Right lung (tissue), 2 donors: ENCODE measurements at regions not wholly inside any gene's neighbourhood (a gene's known extent, or its start where the extent isn't known, plus 50 kb on each side); places are given as distances from the start of the nearest gene placed in this dataset.

ENCODE experiments used
- DNase-seq, 2 donors: peaks; one replicate each; pipeline ENCODE4 v3.0.0-alpha.2; 2013

DNA sequence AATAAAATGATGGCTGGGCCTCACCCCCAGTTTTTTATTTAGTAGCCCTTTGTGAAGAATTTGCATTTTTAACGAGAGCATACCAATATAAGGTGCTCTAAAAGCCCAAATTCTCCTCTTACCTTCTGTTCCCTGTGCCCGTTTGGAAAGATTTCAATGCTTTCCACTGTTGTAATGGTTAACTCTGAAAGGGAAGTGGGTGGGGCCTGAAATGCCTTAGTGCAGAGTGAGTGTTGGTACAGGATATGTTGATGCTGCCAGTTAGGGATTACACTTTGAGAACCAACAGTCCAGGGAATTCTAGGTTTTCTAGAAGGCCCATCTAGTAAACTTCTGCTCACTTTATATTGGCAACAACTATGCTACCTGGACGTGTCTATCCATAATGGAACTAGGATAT lies 562.7 kb upstream of the NRSN1 start:
- DNase-seq = no peak

DNA sequence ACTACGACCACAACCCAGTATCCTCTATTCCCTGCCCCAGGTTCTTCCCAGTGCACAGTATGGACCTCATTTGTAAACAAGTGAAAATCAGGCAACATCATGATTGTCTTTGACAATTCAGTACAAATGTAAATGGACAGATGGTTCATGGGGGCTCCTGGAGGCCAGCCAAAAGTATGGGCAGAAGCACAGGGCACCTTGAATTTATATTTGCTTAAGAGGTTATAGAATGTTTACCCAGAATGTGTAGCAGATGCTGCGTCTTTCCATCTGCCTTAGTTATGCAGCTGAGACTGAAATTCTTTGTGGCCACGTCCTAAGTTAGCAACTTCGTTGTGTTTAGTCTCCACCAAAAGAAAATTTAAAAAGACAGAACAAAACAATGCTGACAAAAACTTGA lies 559.6 kb upstream of the NRSN1 start:
- no peak for DNase-seq

DNA sequence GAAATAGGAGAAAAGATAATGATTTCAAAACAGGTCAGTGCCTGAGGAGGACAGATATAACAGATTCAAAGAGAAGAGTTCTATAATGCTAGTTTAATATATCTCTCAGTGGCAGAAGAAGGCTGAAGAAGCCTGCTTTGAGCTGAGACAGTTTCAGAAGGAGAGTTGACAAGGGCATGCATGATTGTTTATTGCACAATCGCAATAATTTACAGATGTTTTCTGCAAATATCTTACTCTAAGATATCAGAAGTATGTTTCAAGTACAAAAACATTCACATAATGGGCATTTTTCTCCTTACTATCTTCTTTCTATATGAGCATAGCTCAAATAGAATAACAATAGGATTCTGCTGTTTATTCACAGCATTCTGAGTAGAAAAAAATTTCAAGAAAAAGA lies 557.7 kb upstream of the NRSN1 start:
- DNase-seq = no peak

DNA sequence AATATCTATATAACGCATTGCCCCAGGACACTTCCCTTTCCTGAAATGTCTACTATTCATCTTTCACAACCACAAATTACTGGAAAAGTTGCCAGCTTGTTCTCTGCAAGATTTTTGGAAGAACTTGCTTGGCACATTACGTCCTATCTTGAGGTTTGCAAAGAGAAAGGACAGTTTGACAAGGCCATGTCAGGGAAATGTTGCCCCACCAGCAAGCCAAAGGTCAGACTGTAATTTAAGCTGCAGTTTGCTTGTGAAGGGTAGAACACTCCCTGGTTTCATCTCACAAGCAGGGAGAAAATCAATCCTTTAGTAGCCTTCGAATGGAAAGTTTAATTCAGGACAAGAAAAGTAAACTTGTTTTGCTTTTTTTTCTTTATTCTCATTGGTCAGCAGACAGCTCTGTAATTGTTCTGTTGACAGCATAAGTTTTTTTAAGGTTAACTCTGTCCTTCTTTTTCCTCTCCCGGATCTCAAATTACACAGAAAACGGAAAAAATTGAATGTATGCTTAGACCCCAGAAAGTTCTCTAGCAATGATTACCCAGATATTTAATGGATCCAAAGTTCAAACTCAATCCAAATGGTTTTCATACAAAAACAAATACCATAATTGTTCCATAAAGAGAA lies 541.8 kb upstream of the NRSN1 start:
- DNase-seq = no peak

DNA sequence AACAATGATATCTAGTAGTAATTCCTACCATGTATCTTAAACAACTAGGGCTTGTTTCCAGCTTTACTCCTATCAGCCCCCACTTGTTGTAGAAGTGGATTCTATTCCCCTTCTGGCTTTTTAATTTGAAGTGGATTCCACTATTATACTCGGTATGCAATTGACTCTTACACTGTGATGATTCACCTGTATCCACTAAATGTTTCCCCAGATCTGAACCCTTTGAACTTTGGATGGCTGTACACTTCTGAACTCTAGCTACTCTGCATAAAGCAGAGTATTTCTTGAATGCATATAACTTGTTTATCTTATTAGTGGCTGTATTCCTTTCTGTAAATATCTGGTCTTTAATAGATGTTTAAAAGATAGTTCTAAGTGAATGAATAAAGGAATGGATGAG lies 538.4 kb upstream of the NRSN1 start:
- no peak for DNase-seq

DNA sequence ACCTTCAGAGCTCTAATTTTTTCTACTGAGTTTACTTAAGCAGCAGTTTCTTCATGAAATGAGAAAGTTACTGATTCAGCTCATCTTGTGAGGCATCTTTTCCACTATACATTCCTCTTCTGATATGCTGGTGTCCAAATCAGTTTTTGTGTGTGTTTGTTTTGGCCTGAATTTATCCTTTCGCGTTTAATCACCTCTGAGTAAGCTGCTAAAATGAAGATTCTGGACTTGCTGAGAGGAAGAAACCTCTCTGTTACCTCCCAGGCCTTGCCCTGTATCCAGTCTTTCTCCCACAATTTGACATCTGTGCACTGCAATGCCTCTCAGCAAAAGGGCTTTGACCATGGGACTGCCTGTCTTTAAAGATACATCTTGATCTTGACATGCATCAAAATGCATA lies 536.2 kb upstream of the NRSN1 start:
- DNase-seq = no peak

DNA sequence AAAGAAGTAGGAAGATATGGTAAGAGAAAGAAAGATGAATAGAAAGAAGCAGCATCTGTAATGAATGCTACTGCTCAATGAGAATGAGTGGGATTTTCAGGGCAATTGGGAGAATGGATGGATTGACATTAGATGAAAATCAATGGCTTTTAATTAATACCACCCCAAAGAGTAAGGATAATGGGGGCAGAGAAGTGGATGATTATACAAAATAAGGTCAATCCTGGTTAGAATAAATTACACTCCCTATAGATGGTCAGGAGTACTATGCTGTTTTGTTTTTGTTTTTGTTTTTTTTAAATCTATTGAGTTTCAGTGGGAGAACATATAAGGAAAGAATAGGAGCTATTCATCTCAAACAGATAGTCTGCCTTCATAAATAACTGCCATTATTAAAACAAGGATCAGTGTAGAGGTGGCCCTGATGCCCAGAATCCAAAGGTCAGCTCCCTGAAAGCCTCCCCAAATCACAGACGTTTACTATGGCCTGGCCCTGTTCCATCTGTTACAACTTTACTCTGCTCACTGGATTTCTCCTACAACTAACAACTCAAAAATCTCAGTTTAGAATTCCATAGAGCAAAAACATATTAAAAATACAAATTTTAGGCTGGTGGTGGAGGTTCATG lies 535.4 kb upstream of the NRSN1 start:
- DNase-seq = no peak

DNA sequence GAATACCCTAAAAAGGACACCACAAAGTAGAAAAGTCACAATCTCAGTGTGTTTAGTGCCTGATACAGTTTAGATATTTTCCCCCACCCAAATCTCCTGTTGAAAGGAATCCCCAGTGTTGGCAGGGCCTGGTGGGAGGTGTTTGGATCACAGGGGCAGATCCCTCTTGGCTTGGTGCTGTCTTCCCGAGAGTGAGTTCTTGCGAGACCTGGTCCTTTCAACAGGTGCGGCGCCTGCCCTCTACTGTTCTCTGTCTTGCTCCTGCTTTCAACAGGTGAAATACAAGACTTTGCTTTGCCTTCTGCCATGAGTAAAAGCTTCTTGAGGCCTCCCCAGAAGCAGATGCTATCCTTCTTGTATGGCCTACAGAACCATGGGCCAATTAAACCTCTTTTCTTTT lies 534.3 kb upstream of the NRSN1 start:
- no peak for DNase-seq

DNA sequence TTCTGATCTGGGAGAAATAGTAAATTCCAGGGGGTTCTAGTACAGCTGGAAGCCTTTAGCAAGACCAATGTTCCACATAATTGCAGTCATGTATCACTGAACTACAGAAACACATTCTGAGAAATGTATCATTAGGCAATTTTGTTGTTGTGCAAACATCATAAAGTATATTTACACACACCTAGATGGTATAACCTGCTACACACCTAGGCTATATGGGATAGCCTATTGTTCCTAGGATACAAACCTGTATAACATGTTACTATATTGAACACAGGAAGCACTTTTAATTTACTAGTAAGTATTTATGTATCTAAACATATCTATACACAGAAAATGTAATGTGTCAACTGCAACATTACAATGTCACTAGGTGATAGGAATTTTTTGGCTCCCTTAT lies 525.9 kb upstream of the NRSN1 start:
- no peak for DNase-seq

DNA sequence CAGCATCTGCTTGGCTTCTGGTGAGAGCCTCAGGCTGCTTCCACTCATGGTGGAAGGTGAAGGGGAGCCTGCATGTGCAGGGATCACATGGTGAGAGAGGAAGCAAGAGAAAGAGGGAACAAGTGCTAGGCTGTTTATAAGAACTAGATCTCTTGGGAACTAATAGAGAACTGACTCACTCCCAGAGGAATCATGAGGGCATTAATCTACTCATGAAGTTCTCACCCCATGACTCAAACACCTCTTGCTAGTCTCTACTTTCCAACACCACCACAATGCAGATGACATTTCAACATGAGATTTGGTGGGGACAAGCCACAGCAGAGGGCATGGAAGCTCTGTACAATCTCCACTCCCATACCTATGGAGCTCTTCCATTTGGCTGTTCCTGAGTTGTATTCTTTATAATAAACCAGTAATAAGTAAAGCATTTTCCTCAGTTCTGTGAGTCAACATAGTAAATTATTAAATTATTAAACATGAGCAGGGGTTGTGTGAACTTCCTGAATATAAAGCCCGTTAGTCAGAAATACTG lies 524.1 kb upstream of the NRSN1 start:
- DNase-seq = no peak

DNA sequence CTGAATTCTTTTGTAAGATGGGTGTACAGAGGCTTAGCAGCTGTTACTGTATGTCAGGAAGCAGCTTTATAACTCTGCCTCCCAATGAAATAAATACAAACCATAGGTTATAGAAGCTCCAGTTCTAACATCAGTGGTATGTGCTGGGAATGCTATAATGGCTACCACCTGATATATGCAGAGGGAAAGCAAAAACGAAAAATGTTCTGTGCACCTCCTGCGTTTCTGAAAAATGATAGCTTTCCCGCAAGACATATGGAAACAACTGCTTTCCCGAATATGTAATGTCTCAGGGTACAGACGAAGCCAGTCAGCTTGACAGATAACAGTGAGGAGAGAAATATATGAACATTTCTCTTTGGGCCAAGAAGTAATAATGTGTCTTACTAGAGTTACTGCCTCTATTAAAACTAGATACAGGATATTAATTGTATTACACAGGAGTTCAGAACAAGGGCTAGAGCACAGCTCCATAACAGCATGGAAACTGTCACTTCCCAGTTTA lies 517.0 kb upstream of the NRSN1 start:
- DNase-seq = no peak

DNA sequence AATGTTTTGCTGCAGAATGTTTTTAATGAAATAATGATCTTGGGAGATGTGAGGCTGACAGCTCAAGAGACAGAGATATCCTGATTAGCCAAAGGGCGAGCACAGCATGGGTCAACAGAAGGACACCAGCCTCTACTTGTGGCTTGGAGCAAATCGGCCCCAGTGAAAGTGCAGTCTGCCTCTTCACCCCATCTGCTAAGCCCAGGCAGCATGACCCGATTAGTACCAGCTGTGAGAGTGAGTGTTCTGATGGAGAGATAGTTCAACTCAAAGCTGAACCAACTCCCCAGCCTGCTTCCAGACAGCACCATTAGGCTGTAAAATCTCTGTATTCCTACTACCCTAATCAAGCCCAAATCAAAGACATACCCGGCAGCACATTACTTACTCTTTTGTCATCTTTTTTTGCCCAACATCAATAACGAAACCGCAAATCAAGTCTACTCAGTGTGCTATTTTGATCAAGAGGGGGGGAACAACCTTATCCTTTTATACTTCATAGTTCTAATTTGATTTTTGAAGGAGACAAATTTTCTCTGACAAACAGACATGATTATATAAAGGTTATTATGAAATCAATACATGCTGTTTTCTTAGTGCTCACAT lies 514.1 kb upstream of the NRSN1 start:
- no peak for DNase-seq

DNA sequence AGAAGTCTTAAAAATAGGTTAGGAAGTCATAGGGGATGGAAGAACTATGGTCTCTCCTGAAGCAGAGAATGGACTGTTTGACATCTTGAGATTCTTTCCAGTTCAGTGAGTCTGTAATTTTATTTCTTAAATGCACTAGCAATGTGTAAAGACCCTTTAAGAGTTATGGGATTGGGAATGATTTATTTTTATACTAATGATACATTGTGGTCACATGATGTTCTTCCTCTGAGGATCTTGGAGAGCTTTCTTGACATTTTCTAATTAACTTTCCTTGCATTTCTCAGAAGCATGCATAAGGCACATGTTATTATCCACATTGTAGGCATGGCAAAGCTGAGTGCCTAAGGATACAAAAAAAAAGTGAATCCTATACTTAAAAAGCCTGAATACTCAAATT lies 507.6 kb upstream of the NRSN1 start:
- DNase-seq = no peak

DNA sequence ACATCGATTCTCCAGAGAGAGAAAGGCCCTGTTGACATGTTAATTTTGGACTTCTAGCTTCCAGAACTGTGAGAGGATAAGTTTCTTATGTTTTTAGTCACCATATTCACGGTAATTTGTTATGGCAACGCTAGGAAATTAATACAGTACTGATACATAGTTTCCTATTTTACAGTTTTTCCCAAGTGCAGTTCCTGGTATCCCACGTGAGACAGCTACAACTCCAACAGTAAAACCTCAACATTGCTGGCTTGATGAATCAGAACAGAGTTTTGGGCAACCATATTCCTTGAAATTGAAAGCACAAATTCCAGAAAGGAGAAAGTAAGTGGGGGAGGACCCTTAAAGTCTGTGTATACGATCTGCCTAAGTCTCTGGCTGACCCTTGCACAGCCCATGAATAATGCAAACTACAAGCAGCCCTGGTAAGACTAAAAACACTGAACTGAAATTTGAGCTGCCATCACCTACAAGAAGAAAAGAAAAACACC lies 505.1 kb upstream of the NRSN1 start:
- no peak for DNase-seq

DNA sequence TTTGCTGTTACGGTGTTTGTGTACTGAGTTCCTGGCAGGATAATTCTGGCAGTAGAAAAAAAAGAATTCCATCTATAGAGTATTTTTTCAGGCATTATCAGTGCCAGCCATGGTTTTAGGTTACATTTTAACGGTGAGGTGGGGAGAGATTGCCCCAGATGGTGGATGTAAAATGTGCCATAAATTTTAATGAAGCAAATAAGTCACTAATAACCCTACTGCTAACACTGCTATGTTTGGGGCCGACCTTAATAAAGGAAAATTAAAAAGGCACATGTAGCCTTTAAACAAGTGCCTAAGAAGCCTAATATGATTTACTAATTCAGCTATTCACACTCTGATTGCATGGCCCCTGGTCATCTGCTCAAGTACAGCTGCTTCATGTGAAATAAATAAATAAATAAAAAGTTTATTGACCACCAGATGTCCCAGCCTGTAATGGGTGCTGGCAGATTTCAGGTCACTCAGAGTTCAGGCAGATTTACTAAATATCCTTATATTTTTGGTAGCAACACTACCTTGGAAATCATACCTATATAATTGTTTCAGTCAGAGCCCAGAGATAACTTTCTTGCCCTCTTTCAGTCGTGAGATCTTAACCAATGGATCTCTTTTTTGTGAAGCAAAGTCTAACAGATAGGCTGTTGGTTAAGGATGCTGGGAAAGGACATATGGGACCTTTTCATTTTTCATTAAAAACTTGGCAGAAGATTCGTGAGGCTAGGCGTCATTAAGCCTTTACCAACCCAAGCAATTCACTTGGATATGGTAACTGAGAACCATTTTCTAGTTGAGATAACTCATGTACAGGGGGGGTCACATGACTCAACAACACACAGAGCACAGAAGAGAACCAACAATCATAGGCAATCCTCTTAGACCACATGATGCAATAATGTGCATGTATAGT lies 495.0 kb upstream of the NRSN1 start:
- DNase-seq = no peak

DNA sequence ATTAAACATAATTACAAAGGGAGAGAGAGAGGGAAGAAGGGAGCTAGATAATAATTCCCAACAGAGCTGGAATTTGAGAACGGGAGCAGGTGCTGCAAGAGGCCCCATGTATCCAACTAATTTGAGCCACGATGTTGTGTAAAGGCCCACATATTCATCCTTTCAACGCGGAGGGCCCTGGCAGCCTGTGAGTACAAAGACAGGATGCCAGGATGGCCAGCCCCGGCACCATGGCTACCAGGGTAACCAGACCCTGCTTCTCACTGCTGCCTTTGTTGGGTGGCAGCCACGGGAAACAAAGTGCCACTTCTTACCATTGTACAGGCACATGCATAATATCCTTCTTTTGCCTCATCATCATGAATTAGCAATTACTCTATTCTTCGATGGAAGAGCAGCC lies 492.0 kb upstream of the NRSN1 start:
- no peak for DNase-seq

DNA sequence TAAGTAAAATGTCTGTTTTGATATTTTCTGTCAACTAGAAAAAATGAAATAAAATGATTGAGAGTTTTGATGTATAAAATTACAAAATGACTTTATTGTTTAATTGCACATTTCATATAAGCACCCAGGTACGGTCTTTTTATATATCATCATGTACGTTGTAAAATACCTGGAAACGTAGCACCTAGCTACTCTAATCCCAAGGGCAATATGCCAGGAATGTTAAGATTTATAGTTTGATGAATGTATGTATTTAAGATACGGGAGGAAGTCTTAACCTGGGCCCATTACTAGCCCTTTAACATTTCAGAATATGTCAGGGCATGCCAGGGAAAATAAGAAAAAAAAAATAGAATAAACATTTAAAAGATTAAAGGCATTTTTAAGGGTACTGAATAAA lies 490.9 kb upstream of the NRSN1 start:
- no peak for DNase-seq

DNA sequence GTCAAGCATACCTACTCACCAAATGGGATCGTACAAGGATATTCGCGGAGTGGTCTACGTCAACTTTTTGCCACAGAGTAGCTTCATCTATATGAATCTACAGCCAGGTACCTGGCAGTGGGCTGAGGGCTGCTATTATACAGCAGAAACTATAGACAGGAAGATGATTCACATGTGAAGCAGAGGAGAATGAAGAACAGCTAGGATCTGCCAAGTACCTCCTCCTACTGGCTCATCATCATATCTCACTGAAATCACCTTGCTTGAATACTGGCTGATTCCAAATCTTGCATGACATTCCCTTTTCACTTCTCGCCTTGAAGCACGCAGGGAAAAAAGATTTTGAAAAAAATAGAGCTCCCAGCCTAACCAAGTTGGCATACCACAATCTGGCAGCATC lies 488.7 kb upstream of the NRSN1 start:
- no peak for DNase-seq

DNA sequence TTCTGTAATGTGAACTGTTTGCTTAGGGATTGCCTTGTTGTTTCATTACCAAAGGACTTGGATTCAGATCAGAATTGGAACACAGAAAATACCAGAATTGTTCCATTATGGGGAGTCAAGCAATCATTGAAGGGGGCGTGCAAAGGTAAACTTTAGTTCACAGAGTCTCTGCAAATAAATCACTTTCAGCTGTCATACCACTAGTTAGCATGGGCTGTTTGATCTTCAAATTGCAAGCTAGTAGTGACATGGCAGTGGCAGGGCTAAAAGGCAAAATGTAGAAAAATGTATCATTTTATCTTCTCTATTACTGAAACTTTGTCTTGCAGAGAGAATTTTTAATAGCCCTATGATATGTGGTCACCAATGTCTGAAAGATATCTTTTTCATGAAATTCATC lies 483.2 kb upstream of the NRSN1 start:
- DNase-seq = no peak

DNA sequence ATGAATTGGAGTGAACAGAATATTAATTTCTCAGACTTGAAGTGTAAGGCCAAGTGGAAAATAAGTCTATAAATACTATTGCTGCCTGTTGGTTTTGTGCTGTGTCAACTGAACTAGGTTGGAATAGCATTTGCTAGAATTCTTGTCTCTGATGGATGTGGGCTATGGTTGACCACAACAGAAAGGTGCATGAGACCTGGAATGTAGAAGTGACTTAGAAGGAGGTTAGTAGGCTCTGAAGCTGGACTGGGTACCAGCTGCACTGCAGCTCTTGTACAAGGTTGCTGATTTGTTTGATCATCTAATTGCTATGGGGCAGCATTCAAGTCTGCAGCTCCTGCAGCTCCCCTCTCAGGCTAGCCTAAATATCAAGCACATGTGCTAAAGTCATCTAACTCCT lies 479.0 kb upstream of the NRSN1 start:
- no peak for DNase-seq

DNA sequence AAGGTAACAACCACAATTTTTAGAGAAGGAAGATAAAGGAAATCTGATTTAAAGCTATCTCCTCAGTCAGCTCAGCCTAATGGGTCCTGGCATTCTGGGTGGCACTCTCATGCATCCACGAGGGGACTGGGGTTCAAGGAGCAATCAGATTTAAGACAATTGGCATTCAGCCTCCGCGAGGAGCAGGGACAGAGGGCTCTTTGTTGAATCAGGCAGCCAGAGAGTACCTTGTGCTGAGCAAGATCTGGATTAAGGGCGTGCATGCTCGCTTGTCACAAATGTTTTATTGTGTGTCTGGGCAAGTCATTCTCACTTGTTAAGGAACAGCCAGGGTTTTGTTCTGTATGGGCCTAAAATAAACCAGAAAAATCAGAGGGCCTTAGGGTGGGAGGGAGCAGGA lies 475.3 kb upstream of the NRSN1 start:
- no peak for DNase-seq

DNA sequence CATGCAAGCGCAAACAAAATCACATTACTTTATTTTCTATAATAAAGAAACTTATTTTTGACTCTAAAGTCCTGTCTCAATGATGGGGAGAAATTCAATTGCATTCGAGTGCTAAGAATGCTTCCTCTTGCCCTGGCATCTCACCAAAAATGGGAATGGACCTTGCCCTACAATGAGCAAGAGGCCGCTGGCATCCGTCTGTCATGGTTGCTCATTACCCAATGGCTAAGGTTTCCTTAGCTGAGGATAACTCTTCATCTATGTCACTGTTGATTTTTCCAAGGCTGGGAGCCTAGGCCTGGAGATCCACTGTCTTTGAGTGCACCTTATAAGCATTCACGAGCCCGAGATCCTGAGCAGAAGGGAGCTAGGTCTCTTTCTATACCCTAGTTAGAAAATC lies 471.3 kb upstream of the NRSN1 start:
- no peak for DNase-seq
